PFSK-1 (cell line): ENCODE measurements at regions not wholly inside any gene's neighbourhood (a gene's known extent, or its start where the extent isn't known, plus 50 kb on each side); places are given as distances from the start of the nearest gene placed in this dataset.

Experiments used
- FOXP2 ChIP-seq: optimal IDR thresholded peaks from 2 replicates; pipeline ENCODE3; 2011; ENCODE audit warnings: borderline replicate concordance, control low read depth, inconsistent platforms; ENCODE audit not compliant: insufficient read depth; ENCODE audit errors: extremely low read length, extremely low read depth
- POLR2AphosphoS5 ChIP-seq: IDR thresholded peaks from 2 replicates; pipeline ENCODE4 v1.6.1; 2012; ENCODE audit warnings: low read depth, mild to moderate bottlenecking, control low read depth, low read length, moderate library complexity
- REST ChIP-seq, 2 experiments: IDR thresholded peaks; 2 replicates each; pipeline versions ENCODE4 v1.6.1 to v1.8.0; 2011 to 2012; ENCODE audit warnings: low read depth in 2 of 2, low read length in 2 of 2, control low read depth in 1 of 2, inconsistent platforms in 1 of 2, mild to moderate bottlenecking in 1 of 2, moderate library complexity in 1 of 2; ENCODE audit not compliant: insufficient read depth in 1 of 2
- SIN3A ChIP-seq: IDR thresholded peaks from 2 replicates; pipeline ENCODE4 v1.6.1; 2012; ENCODE audit warnings: mild to moderate bottlenecking, low read length, moderate library complexity, borderline replicate concordance; ENCODE audit not compliant: insufficient read depth
- TAF1 ChIP-seq: IDR thresholded peaks from 2 replicates; pipeline ENCODE4 v1.6.1; 2012; ENCODE audit warnings: low read length, control low read depth, borderline replicate concordance; ENCODE audit not compliant: insufficient read depth

DNA sequence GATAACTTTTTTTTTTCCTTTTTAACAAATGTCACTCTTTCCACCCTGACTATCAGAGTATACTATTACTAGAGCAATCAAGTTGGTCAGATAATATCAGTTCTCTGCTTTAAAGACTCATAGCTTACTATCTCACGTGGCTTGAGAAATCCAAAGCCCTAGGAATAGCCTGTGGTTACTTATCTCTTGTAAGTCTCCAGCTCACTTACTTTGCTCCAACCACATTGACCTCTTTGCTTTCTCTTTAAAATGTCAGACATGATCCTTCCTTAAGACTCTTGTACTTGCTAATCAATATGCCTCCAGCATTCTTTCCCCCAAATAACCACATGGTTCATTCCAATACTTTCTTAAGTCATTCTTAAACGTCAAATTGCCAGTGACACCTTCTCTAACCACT lies 1292.2 kb downstream of the REEP3 start:
- TF ChIP-seq TAF1 (no peak), REST (IDR thresholded peaks at IDR 0.05; ENCODE audit: insufficient read depth in 1 of 2, low read depth in 2 of 2, low read length in 2 of 2) (no peak), POLR2AphosphoS5 (no peak), FOXP2 (no peak), SIN3A (no peak)

- TF ChIP-seq POLR2AphosphoS5 (no peak), SIN3A (no peak), REST (IDR thresholded peaks at IDR 0.05; ENCODE audit: insufficient read depth in 1 of 2, low read depth in 2 of 2, low read length in 2 of 2) (no peak), TAF1 (no peak), FOXP2 (no peak)
Observed at GRCh38 chr10:64814201-64814600, 1293.0 kb downstream of the REEP3 start.

DNA sequence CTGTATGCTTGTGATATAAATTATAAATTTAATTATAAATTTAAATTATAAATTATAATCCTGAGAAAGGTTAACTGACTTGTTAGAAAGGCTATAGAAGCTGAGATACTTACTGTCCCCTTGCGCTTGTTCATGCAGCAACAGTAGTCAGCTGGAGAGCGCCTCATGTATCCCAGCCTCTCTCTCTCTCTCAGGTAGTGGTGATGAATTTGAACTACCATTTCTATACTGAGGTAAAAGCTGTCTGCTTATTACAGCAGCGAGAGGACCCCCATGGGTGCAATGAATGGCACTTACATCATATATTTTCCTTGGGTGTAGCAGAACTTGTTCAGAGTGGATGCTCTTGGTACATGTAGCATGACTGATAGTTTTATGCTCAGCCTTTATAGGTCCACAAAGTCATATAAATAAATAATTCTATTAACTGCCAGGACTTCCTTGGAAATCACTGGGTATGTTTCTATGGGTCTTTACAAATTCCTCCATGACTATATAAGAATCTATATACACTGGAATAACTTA lies 1308.7 kb downstream of the REEP3 start:
- TF ChIP-seq FOXP2 = no peak
- TF ChIP-seq SIN3A = no peak
- no peak for TF ChIP-seq TAF1
- no peak for TF ChIP-seq POLR2AphosphoS5
- no peak for TF ChIP-seq REST (IDR thresholded peaks at IDR 0.05; ENCODE audit: insufficient read depth in 1 of 2, low read depth in 2 of 2, low read length in 2 of 2)

DNA sequence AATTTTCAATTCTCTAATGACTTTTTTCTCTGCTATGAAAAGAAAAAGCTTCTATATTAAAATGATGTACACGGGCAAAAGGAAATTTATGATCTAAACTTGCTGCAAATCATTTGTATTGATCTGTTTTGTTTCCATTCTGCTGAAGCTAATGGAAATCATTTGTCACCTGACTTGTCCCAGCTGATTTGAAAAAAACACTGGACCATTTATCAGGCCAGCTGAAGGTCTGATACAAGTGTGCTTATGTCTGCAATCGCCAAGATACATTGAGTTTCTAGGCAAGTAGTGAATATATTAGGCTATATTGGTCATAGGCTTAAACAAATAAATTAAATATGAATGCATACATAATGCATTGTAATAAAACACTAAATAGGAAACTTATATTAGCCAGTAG lies 1309.7 kb downstream of the REEP3 start:
- TF ChIP-seq POLR2AphosphoS5 (no peak), TAF1 (no peak), FOXP2 (no peak), REST (IDR thresholded peaks at IDR 0.05; ENCODE audit: insufficient read depth in 1 of 2, low read depth in 2 of 2, low read length in 2 of 2) (no peak), SIN3A (no peak)

GRCh38 chr10:64840341-64840740 lies 1319.1 kb downstream of the REEP3 start:
- TF ChIP-seq POLR2AphosphoS5 (no peak), TAF1 (no peak), FOXP2 (no peak), REST (IDR thresholded peaks at IDR 0.05; ENCODE audit: insufficient read depth in 1 of 2, low read depth in 2 of 2, low read length in 2 of 2) (no peak), SIN3A (no peak)
